HG03025 (cell line): ENCODE measurements at regions not wholly inside any gene's neighbourhood (a gene's known extent, or its start where the extent isn't known, plus 50 kb on each side); places are given as distances from the start of the nearest gene placed in this dataset.
"Not testable (repeated sequence)": the region's sequence is repeated elsewhere in the genome, so short reads cannot be mapped to it uniquely, and the experiment has no call there.

Experiments used
- ATAC-seq: cut with Tn5 transposase; IDR thresholded peaks from one replicate; pipeline ENCODE4 v1.9.1; 2021; ENCODE audit warnings: mild to moderate bottlenecking, moderate library complexity; ENCODE audit not compliant: unreplicated experiment, low FRiP score

GRCh38 chr13:47718556-47718955 is 282.5 kb downstream of the SUCLA2 start:
- no peak for ATAC-seq

GRCh38 chr13:47708386-47708785 is 292.7 kb downstream of the SUCLA2 start:
- ATAC-seq = no peak

GRCh38 chr13:47707414-47707813 is 293.7 kb downstream of the SUCLA2 start:
- no peak for ATAC-seq

- no peak for ATAC-seq
These were observed 295.9 kb downstream of the SUCLA2 start for GRCh38 chr13:47705185-47705584.

GRCh38 chr13:47696674-47697073 is 304.4 kb downstream of the SUCLA2 start:
- no peak for ATAC-seq

- ATAC-seq = no peak
These were observed 313.5 kb downstream of the SUCLA2 start for GRCh38 chr13:47687577-47687976.

- not testable (repeated sequence) for ATAC-seq
These were observed 315.9 kb downstream of the SUCLA2 start for GRCh38 chr13:47685156-47685555.

GRCh38 chr13:47680748-47681147 is 320.3 kb downstream of the SUCLA2 start:
- no peak for ATAC-seq

- no peak for ATAC-seq
These were observed 321.7 kb downstream of the SUCLA2 start for GRCh38 chr13:47679401-47679800.

- no peak for ATAC-seq
These were observed 322.7 kb downstream of the SUCLA2 start for GRCh38 chr13:47678201-47678968.

GRCh38 chr13:47675871-47676270 is 325.2 kb downstream of the SUCLA2 start:
- ATAC-seq = no peak

- no peak for ATAC-seq
These were observed 327.8 kb downstream of the SUCLA2 start for GRCh38 chr13:47673009-47673850.

GRCh38 chr13:47672245-47673008 is 328.6 kb downstream of the SUCLA2 start:
- ATAC-seq = no peak

GRCh38 chr13:47671776-47672175 is 329.3 kb downstream of the SUCLA2 start:
- no peak for ATAC-seq

- ATAC-seq = no peak
These were observed 336.0 kb downstream of the SUCLA2 start for GRCh38 chr13:47665043-47665442.

- no peak for ATAC-seq
These were observed 340.0 kb downstream of the SUCLA2 start for GRCh38 chr13:47661076-47661475.

GRCh38 chr13:47656651-47657050 is 344.4 kb downstream of the SUCLA2 start:
- ATAC-seq = no peak

- ATAC-seq = no peak
These were observed 350.9 kb downstream of the SUCLA2 start for GRCh38 chr13:47650209-47650608.

GRCh38 chr13:47647001-47647400 is 354.1 kb downstream of the SUCLA2 start:
- ATAC-seq = no peak

- no peak for ATAC-seq
These were observed 354.8 kb downstream of the SUCLA2 start for GRCh38 chr13:47646298-47646697.
